Small intestine (tissue), 7 donors: ENCODE measurements at regions not wholly inside any gene's neighbourhood (a gene's known extent, or its start where the extent isn't known, plus 50 kb on each side); places are given as distances from the start of the nearest gene placed in this dataset.

ENCODE experiments used
- DNase-seq, 2 donors: peaks; one replicate each; pipeline versions ENCODE4 v3.0.0 to v3.0.0-alpha.2; 2013
- FAIRE-seq: peaks from 2 replicates; lab custom pipeline; 2012; peaks lifted over from hg19 to GRCh38; lab: Jason Lieb, UNC
- H3K27ac ChIP-seq, 3 donors: one replicate each; pipeline ENCODE4 v1.5.1; 2013; ENCODE audit warnings: low read length in 2 of 3, mild to moderate bottlenecking in 2 of 3, control low read depth in 1 of 3, inconsistent platforms in 1 of 3, low read depth in 1 of 3, moderate library complexity in 1 of 3
- H3K27me3 ChIP-seq, 3 donors: one replicate each; pipeline ENCODE4 v1.6.1; 2013; ENCODE audit warnings: low read length in 3 of 3, inconsistent platforms in 1 of 3; ENCODE audit not compliant: control insufficient read depth in 3 of 3, insufficient read depth in 3 of 3
- H3K36me3 ChIP-seq, 3 donors: one replicate each; pipeline ENCODE4 v1.6.1; 2013; ENCODE audit warnings: low read length in 3 of 3, inconsistent platforms in 1 of 3, low read depth in 1 of 3, mild to moderate bottlenecking in 1 of 3, moderate library complexity in 1 of 3; ENCODE audit not compliant: control insufficient read depth in 3 of 3, insufficient read depth in 2 of 3
- H3K4me1 ChIP-seq, 3 donors: one replicate each; pipeline ENCODE4 v1.6.1; 2013; ENCODE audit warnings: low read length in 2 of 3, inconsistent platforms in 1 of 3, low read depth in 1 of 3, mild to moderate bottlenecking in 1 of 3, moderate library complexity in 1 of 3; ENCODE audit not compliant: control insufficient read depth in 3 of 3, insufficient read depth in 2 of 3
- H3K4me3 ChIP-seq, 3 donors: one replicate each; pipeline ENCODE4 v1.5.1; 2013; ENCODE audit warnings: low read length in 3 of 3, control low read depth in 1 of 3, inconsistent platforms in 1 of 3, low read depth in 1 of 3, mild to moderate bottlenecking in 1 of 3, moderate library complexity in 1 of 3
- H3K9me3 ChIP-seq, 2 donors: one replicate each; pipeline ENCODE4 v1.6.1; 2013; ENCODE audit warnings: low read depth in 1 of 2, low read length in 1 of 2; ENCODE audit not compliant: control insufficient read depth in 2 of 2, insufficient read depth in 1 of 2
- WGBS, 3 donors: extraction: QIAGEN DNeasy Blood & Tissue Kit; methylation state at CpG; one replicate each; pipeline ENCODE4 v1.1.7; 2013; 5-methylcytosine and 5-hydroxymethylcytosine counted together
- donor health status: healthy with polysubstance abuse.
- donor health status: control.
- donor health status: control.
- donor health status: Bipolar disorder and iron deficiency.
- donor health status: healthy.

- no peak for FAIRE-seq
Observed at GRCh38 chr12:115449526-115449925, 765.6 kb upstream of the TBX3 start.

GRCh38 chr12:115444346-115444745 lies 760.4 kb upstream of the TBX3 start:
- Histone ChIP-seq H3K27ac (no peak overlapping the region), H3K27me3 (no peaks in the 10 kb centered on the region), H3K9me3 (no peaks in the 10 kb centered on the region), H3K36me3 (no peaks in the 10 kb centered on the region), H3K4me1 (peaks cover 0 to 3% (median 0%) of the 10 kb centered on the region in 3 donors), H3K4me3 (no peak overlapping the region)
- DNase-seq (no peak), FAIRE-seq (no peak)
- WGBS, 3 donors: 85 to 90% (median 86%) methylated on average over 1 of the region's 1 CpG

More at GRCh38 chr12:115449526-115449925, 765.6 kb upstream of the TBX3 start:
- 75 to 85% (median 83%) methylated on average over 5 of the region's 5 CpGs for WGBS, 3 donors
- Histone ChIP-seq H3K4me1 (peaks cover 0 to 25% (median 4%) of the 10 kb centered on the region in 3 donors), H3K27me3 (no peaks in the 10 kb centered on the region), H3K4me3 (no peak overlapping the region), H3K36me3 (no peaks in the 10 kb centered on the region), H3K9me3 (no peaks in the 10 kb centered on the region), H3K27ac (no peak overlapping the region)
- no peak for DNase-seq

GRCh38 chr12:115443351-115443938 lies 759.5 kb upstream of the TBX3 start:
- FAIRE-seq (no peak), DNase-seq (no peak)
- Histone ChIP-seq H3K36me3 (no peaks in the 10 kb centered on the region), H3K4me3 (no peak overlapping the region), H3K4me1 (no peaks in the 10 kb centered on the region), H3K27me3 (no peaks in the 10 kb centered on the region), H3K9me3 (no peaks in the 10 kb centered on the region), H3K27ac (no peak overlapping the region)
- whole genome bisulfite sequencing, 3 donors: 69 to 81% (median 70%) methylated on average over 4 of the region's 4 CpGs

GRCh38 chr12:115440438-115440837 lies 756.5 kb upstream of the TBX3 start:
- DNase-seq: peak; percentile 47 to 72
- 38 to 45% (median 41%) methylated on average over 3 of the region's 3 CpGs for WGBS, 3 donors
- H3K4me3 ChIP-seq: no peak overlapping the region
- H3K27me3 ChIP-seq: no peaks in the 10 kb centered on the region
- H3K27ac ChIP-seq: no peak overlapping the region
- no peaks in the 10 kb centered on the region for H3K36me3 ChIP-seq
- FAIRE-seq: no peak
- H3K4me1 ChIP-seq: peaks cover 0 to 2% (median 0%) of the 10 kb centered on the region in 3 donors
- H3K9me3 ChIP-seq: no peaks in the 10 kb centered on the region

- no peak overlapping the region for H3K27ac ChIP-seq
- H3K9me3 ChIP-seq: no peaks in the 10 kb centered on the region
- 73 to 89% (median 80%) methylated on average over 2 of the region's 2 CpGs for WGBS, 3 donors
- no peaks in the 10 kb centered on the region for H3K36me3 ChIP-seq
- FAIRE-seq: no peak
- DNase-seq: no peak
- no peaks in the 10 kb centered on the region for H3K27me3 ChIP-seq
- no peak overlapping the region for H3K4me3 ChIP-seq
- H3K4me1 ChIP-seq: peaks cover 0 to 2% (median 0%) of the 10 kb centered on the region in 3 donors
Observed at GRCh38 chr12:115439008-115439601, 755.1 kb upstream of the TBX3 start.

- Histone ChIP-seq H3K27me3 (no peaks in the 10 kb centered on the region), H3K27ac (no peak overlapping the region), H3K9me3 (no peaks in the 10 kb centered on the region), H3K4me1 (peaks cover 0 to 2% (median 0%) of the 10 kb centered on the region in 3 donors), H3K4me3 (no peak overlapping the region), H3K36me3 (no peaks in the 10 kb centered on the region)
- FAIRE-seq (no peak), DNase-seq (no peak)
- WGBS, 3 donors: 66 to 91% (median 82%) methylated on average over 4 of the region's 4 CpGs
Observed at GRCh38 chr12:115438314-115438713, 754.3 kb upstream of the TBX3 start.

GRCh38 chr12:115437061-115437567 lies 753.1 kb upstream of the TBX3 start:
- Histone ChIP-seq H3K27ac (no peak overlapping the region), H3K9me3 (no peaks in the 10 kb centered on the region), H3K4me3 (no peak overlapping the region), H3K27me3 (no peaks in the 10 kb centered on the region), H3K4me1 (peaks cover 0 to 2% (median 0%) of the 10 kb centered on the region in 3 donors), H3K36me3 (no peaks in the 10 kb centered on the region)
- no peak for FAIRE-seq
- 45 to 53% (median 50%) methylated on average over 5 of the region's 5 CpGs for WGBS, 3 donors
- peak in 1 of 2 donors; percentile 10 for DNase-seq

- Histone ChIP-seq H3K27ac (no peak overlapping the region), H3K27me3 (no peaks in the 10 kb centered on the region), H3K4me1 (peaks cover 0 to 2% (median 0%) of the 10 kb centered on the region in 3 donors), H3K9me3 (no peaks in the 10 kb centered on the region), H3K4me3 (no peak overlapping the region), H3K36me3 (no peaks in the 10 kb centered on the region)
- DNase-seq: no peak
- 57 to 70% (median 64%) methylated on average over 9 of the region's 9 CpGs for WGBS, 3 donors
- FAIRE-seq: no peak
Observed at GRCh38 chr12:115433014-115433634, 749.1 kb upstream of the TBX3 start.
